Neural cell (in vitro differentiated cells): ENCODE measurements at regions not wholly inside any gene's neighbourhood (a gene's known extent, or its start where the extent isn't known, plus 50 kb on each side); places are given as distances from the start of the nearest gene placed in this dataset.

Source experiments
- EP300 ChIP-seq: fragments of 450-650 bp; conservative IDR thresholded peaks from 2 replicates; pipeline ENCODE4 v1.6.1; 2014; ENCODE audit warnings: antibody characterized with exemption, mild to moderate bottlenecking, moderate library complexity; ENCODE audit not compliant: poor library complexity, severe bottlenecking
- EZH2 ChIP-seq: fragments of 200-600, 300-800 bp; shearing (Covaris generic), sonication (generic); IDR thresholded peaks from 2 replicates; pipeline ENCODE4 v1.6.1; 2014; ENCODE audit warnings: antibody characterized with exemption, low read length, borderline replicate concordance, mild to moderate bottlenecking; ENCODE audit not compliant: insufficient read depth, poor library complexity, severe bottlenecking
- MXI1 ChIP-seq: fragments of 450-650 bp; conservative IDR thresholded peaks from 2 replicates; pipeline ENCODE4 v1.6.1; 2014; ENCODE audit warnings: antibody characterized with exemption, mild to moderate bottlenecking; ENCODE audit not compliant: poor library complexity, severe bottlenecking
- TAF1 ChIP-seq: IDR thresholded peaks from 2 replicates; pipeline ENCODE4 v1.6.1; 2012; ENCODE audit warnings: low read depth
- TF ChIP-seq, protein P1 (sequence below): fragments of 450-650 bp; IDR thresholded peaks from 2 replicates; pipeline ENCODE4 v1.5.1; 2014; ENCODE audit warnings: antibody characterized with exemption, mild to moderate bottlenecking, moderate library complexity; ENCODE audit not compliant: poor library complexity, severe bottlenecking
- TF ChIP-seq, protein P2 (sequence below): IDR thresholded peaks from 2 replicates; pipeline ENCODE4 v1.6.1; 2012; ENCODE audit warnings: borderline replicate concordance

DNA sequence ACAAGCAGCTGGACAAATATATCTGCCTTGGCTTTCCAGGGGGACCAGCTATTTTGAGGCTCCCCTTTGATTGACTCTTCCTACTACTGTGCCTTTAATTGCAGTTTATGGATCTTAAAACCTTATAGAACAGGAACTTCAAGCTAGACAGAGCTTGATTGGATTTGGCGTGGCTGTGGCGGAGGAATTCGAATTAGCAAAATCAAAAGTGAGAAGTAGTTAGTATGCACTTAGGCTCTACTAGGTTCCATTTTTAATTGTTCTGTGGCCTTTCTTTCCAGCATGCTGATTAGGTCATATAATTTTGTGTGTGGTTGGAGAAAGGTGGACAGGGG, 248.0 kb downstream of the HIVEP2 start:
- no peak for TF ChIP-seq TAF1
- TF ChIP-seq, protein P1, sequence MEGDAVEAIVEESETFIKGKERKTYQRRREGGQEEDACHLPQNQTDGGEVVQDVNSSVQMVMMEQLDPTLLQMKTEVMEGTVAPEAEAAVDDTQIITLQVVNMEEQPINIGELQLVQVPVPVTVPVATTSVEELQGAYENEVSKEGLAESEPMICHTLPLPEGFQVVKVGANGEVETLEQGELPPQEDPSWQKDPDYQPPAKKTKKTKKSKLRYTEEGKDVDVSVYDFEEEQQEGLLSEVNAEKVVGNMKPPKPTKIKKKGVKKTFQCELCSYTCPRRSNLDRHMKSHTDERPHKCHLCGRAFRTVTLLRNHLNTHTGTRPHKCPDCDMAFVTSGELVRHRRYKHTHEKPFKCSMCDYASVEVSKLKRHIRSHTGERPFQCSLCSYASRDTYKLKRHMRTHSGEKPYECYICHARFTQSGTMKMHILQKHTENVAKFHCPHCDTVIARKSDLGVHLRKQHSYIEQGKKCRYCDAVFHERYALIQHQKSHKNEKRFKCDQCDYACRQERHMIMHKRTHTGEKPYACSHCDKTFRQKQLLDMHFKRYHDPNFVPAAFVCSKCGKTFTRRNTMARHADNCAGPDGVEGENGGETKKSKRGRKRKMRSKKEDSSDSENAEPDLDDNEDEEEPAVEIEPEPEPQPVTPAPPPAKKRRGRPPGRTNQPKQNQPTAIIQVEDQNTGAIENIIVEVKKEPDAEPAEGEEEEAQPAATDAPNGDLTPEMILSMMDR: no peak
- TF ChIP-seq, protein P2, sequence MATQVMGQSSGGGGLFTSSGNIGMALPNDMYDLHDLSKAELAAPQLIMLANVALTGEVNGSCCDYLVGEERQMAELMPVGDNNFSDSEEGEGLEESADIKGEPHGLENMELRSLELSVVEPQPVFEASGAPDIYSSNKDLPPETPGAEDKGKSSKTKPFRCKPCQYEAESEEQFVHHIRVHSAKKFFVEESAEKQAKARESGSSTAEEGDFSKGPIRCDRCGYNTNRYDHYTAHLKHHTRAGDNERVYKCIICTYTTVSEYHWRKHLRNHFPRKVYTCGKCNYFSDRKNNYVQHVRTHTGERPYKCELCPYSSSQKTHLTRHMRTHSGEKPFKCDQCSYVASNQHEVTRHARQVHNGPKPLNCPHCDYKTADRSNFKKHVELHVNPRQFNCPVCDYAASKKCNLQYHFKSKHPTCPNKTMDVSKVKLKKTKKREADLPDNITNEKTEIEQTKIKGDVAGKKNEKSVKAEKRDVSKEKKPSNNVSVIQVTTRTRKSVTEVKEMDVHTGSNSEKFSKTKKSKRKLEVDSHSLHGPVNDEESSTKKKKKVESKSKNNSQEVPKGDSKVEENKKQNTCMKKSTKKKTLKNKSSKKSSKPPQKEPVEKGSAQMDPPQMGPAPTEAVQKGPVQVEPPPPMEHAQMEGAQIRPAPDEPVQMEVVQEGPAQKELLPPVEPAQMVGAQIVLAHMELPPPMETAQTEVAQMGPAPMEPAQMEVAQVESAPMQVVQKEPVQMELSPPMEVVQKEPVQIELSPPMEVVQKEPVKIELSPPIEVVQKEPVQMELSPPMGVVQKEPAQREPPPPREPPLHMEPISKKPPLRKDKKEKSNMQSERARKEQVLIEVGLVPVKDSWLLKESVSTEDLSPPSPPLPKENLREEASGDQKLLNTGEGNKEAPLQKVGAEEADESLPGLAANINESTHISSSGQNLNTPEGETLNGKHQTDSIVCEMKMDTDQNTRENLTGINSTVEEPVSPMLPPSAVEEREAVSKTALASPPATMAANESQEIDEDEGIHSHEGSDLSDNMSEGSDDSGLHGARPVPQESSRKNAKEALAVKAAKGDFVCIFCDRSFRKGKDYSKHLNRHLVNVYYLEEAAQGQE: no peak
- no peak for TF ChIP-seq MXI1
- TF ChIP-seq EZH2: no peak
- TF ChIP-seq EP300: no peak
